NCI-H446 (cell line): ENCODE measurements at regions not wholly inside any gene's neighbourhood (a gene's known extent, or its start where the extent isn't known, plus 50 kb on each side); places are given as distances from the start of the nearest gene placed in this dataset.
"Not testable (repeated sequence)": the region's sequence is repeated elsewhere in the genome, so short reads cannot be mapped to it uniquely, and the experiment has no call there.

Experiments used
- DNase-seq, 2 experiments: peaks; one replicate each; lab custom pipeline; 2025; lab: John Stamatoyannopoulos, UW

GRCh38 chr11:121358760-121359159 lies 66.2 kb downstream of the SC5D start:
- no peak for DNase-seq

- no peak for DNase-seq
Measured at GRCh38 chr11:121359591-121359990, 67.0 kb downstream of the SC5D start.

- DNase-seq: not testable (repeated sequence)
Measured at GRCh38 chr11:121362955-121363354, 70.4 kb downstream of the SC5D start.

GRCh38 chr11:121365304-121365703 lies 72.7 kb downstream of the SC5D start:
- peak; percentile 83 to 92 for DNase-seq

- DNase-seq: no peak
Measured at GRCh38 chr11:121366038-121366437, 73.5 kb downstream of the SC5D start.

GRCh38 chr11:121367001-121367843 lies 74.7 kb downstream of the SC5D start:
- peak; percentile 82 to 93 for DNase-seq

GRCh38 chr11:121367844-121368225 lies 75.3 kb downstream of the SC5D start:
- DNase-seq: no peak

GRCh38 chr11:121368364-121369240 lies 76.0 kb downstream of the SC5D start:
- DNase-seq: no peak

GRCh38 chr11:121369366-121369765 lies 76.8 kb downstream of the SC5D start:
- no peak for DNase-seq

GRCh38 chr11:121372028-121372427 lies 79.5 kb downstream of the SC5D start:
- DNase-seq: no peak

GRCh38 chr11:121372671-121373429 lies 79.3 kb upstream of the SORL1 start:
- DNase-seq: no peak

GRCh38 chr11:121374286-121374985 lies 77.7 kb upstream of the SORL1 start:
- no peak for DNase-seq

- no peak for DNase-seq
Measured at GRCh38 chr11:121376130-121376529, 76.0 kb upstream of the SORL1 start.

- DNase-seq: not testable (repeated sequence)
Measured at GRCh38 chr11:121379145-121379810, 72.8 kb upstream of the SORL1 start.

- no peak for DNase-seq
Measured at GRCh38 chr11:121383716-121384115, 68.4 kb upstream of the SORL1 start.

GRCh38 chr11:121385688-121386087 lies 66.4 kb upstream of the SORL1 start:
- no peak for DNase-seq
